ENCODE measurements at regions not wholly inside any gene's neighbourhood (a gene's known extent, or its start where the extent isn't known, plus 50 kb on each side); places are given as distances from the start of the nearest gene placed in this dataset.

GRCh38 chr14:104290756-104291122, 152.4 kb downstream of the KIF26A start:
- Mint-ChIP-seq H3K27ac (no peak overlapping the region), H3K9me3 (ENCODE audit: insufficient read depth) (peaks cover 8% of the 10 kb centered on the region), H3K4me3 (no peak overlapping the region), H3K27me3 (peaks cover 4% of the 10 kb centered on the region), H3K4me1 (no peaks in the 10 kb centered on the region)
- CTCF ChIA-PET = no interaction called here
- no peak overlapping the region for H3K4me2 ChIP-seq (replicated peaks; ENCODE audit: low read depth, low read length, poor library complexity, severe bottlenecking)
- H3K27me3 ChIP-seq (replicated peaks in 1 of 4; ENCODE audit: control extremely low read depth in 1 of 4, control insufficient read depth in 3 of 4, insufficient read depth in 4 of 4, low read length in 3 of 4) = peaks cover 0 to 6% (median 0%) of the 10 kb centered on the region in 4 experiments
- ATAC-seq (ENCODE audit: low read depth) (no peak), DNase-seq (no peak)
- TF ChIP-seq, protein P1, sequence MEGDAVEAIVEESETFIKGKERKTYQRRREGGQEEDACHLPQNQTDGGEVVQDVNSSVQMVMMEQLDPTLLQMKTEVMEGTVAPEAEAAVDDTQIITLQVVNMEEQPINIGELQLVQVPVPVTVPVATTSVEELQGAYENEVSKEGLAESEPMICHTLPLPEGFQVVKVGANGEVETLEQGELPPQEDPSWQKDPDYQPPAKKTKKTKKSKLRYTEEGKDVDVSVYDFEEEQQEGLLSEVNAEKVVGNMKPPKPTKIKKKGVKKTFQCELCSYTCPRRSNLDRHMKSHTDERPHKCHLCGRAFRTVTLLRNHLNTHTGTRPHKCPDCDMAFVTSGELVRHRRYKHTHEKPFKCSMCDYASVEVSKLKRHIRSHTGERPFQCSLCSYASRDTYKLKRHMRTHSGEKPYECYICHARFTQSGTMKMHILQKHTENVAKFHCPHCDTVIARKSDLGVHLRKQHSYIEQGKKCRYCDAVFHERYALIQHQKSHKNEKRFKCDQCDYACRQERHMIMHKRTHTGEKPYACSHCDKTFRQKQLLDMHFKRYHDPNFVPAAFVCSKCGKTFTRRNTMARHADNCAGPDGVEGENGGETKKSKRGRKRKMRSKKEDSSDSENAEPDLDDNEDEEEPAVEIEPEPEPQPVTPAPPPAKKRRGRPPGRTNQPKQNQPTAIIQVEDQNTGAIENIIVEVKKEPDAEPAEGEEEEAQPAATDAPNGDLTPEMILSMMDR (IDR thresholded peaks at IDR 0.05) = no peak
- TF ChIP-seq EZH2 (IDR thresholded peaks at IDR 0.05; ENCODE audit: borderline replicate concordance, insufficient read depth, low read depth, low read length, poor library complexity, severe bottlenecking) = no peak
- intact Hi-C loops (cut with micrococcal nuclease) = no loop called here
- WGBS (ENCODE audit: insufficient coverage) = 90% methylated on average over 9 of the region's 9 CpGs
- H2AFZ ChIP-seq (ENCODE audit: insufficient read depth, low read depth, low read length, poor library complexity, severe bottlenecking) = no peak overlapping the region
- H3K27ac ChIP-seq (ENCODE audit: low read length in 2 of 2) = no peak overlapping the region
- H3K4me1 ChIP-seq (ENCODE audit: control insufficient read depth in 2 of 2, insufficient read depth in 2 of 2, low read length in 2 of 2) = no peaks in the 10 kb centered on the region
- H3K4me3 ChIP-seq (ENCODE audit: control extremely low read depth in 1 of 5, extremely low read depth in 1 of 5, insufficient read depth in 1 of 5, low read depth in 2 of 5, low read length in 4 of 5) = no peak overlapping the region
- no peak overlapping the region for H3K9ac ChIP-seq (ENCODE audit: low read length)
- POLR2A ChIA-PET = no interaction called here
- no peaks in the 10 kb centered on the region for H4K20me1 ChIP-seq (ENCODE audit: control insufficient read depth, insufficient read depth, low read length, poor library complexity, severe bottlenecking)
- no peaks in the 10 kb centered on the region for H3K79me2 ChIP-seq (ENCODE audit: control insufficient read depth, insufficient read depth, low read length)
- H3K36me3 ChIP-seq (replicated peaks in 1 of 2; ENCODE audit: control extremely low read depth in 1 of 2, control insufficient read depth in 1 of 2, extremely low read depth in 1 of 2, insufficient read depth in 2 of 2, low read length in 1 of 2) = no peaks in the 10 kb centered on the region
- H3K9me3 ChIP-seq (ENCODE audit: control extremely low read depth in 1 of 3, control insufficient read depth in 2 of 3, insufficient read depth in 1 of 3, low read length in 2 of 3) = peaks cover 0 to 10% (median 0%) of the 10 kb centered on the region in 3 donors

DNA sequence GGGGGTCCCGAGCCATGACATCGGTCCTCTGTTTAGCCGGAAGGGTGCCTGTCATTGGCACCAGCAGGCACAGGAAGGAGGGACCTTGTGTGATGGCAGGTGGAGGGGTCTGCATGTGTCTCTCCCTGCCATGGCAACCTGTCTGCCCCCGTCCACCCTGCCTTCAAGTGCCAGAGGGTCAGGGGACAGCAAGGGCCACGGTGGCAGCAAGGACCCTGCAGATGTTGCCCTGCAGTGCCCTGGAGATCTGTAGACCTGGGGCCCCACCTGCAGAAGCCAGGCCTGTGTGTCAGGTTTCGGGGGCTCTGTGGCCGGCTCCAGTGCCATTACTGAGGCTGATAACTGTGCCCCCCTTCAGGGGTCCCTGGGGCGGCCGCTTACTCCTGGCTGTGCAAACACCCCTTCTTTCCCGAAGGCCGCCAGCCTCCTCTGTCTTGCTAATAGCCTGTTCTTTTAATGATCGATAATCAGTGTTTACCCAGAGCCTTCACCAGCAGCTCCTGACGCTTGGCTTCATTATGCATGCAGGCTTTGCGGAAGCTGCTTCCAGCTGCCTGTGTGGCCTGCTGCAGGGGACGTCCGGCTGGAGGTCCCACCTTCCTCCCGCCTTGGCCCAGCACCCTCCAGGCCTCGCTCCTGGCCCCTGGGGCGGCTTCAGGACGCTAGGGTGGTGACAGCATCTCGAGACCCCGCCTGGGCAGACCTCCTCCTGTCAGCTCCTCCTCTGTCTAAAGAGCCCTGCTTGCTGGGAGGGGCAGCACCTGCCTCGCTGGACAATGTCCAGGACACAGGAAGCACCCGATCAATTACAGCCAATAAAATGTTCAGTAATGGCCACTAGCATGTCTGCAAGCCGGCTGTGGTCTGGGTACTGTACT, 153.0 kb downstream of the KIF26A start:
- Mint-ChIP-seq H3K4me3 (no peak overlapping the region), H3K27ac (no peak overlapping the region), H3K4me1 (no peaks in the 10 kb centered on the region), H3K27me3 (peaks cover 4% of the 10 kb centered on the region), H3K9me3 (ENCODE audit: insufficient read depth) (peaks cover 8% of the 10 kb centered on the region)
- peaks cover 0 to 6% (median 0%) of the 10 kb centered on the region in 4 experiments for H3K27me3 ChIP-seq (replicated peaks in 1 of 4; ENCODE audit: control extremely low read depth in 1 of 4, control insufficient read depth in 3 of 4, insufficient read depth in 4 of 4, low read length in 3 of 4)
- no peak for TF ChIP-seq EZH2 (IDR thresholded peaks at IDR 0.05; ENCODE audit: borderline replicate concordance, insufficient read depth, low read depth, low read length, poor library complexity, severe bottlenecking)
- TF ChIP-seq, protein P1 (IDR thresholded peaks at IDR 0.05) = no peak
- DNase-seq (no peak), ATAC-seq (ENCODE audit: low read depth) (no peak)
- WGBS (ENCODE audit: insufficient coverage) = 76% methylated on average over 24 of the region's 25 CpGs
- H2AFZ ChIP-seq (ENCODE audit: insufficient read depth, low read depth, low read length, poor library complexity, severe bottlenecking) = no peak overlapping the region
- no peaks in the 10 kb centered on the region for H4K20me1 ChIP-seq (ENCODE audit: control insufficient read depth, insufficient read depth, low read length, poor library complexity, severe bottlenecking)
- ChIA-PET POLR2A (no interaction called here), CTCF (no interaction called here)
- no peak overlapping the region for H3K9ac ChIP-seq (ENCODE audit: low read length)
- peaks cover 0 to 10% (median 0%) of the 10 kb centered on the region in 3 donors for H3K9me3 ChIP-seq (ENCODE audit: control extremely low read depth in 1 of 3, control insufficient read depth in 2 of 3, insufficient read depth in 1 of 3, low read length in 2 of 3)
- H3K4me3 ChIP-seq (ENCODE audit: control extremely low read depth in 1 of 5, extremely low read depth in 1 of 5, insufficient read depth in 1 of 5, low read depth in 2 of 5, low read length in 4 of 5) = no peak overlapping the region
- H3K79me2 ChIP-seq (ENCODE audit: control insufficient read depth, insufficient read depth, low read length) = no peaks in the 10 kb centered on the region
- no peak overlapping the region for H3K27ac ChIP-seq (ENCODE audit: low read length in 2 of 2)
- H3K36me3 ChIP-seq (replicated peaks in 1 of 2; ENCODE audit: control extremely low read depth in 1 of 2, control insufficient read depth in 1 of 2, extremely low read depth in 1 of 2, insufficient read depth in 2 of 2, low read length in 1 of 2) = no peaks in the 10 kb centered on the region
- H3K4me2 ChIP-seq (replicated peaks; ENCODE audit: low read depth, low read length, poor library complexity, severe bottlenecking) = no peak overlapping the region
- no peaks in the 10 kb centered on the region for H3K4me1 ChIP-seq (ENCODE audit: control insufficient read depth in 2 of 2, insufficient read depth in 2 of 2, low read length in 2 of 2)
- intact Hi-C loops (cut with micrococcal nuclease) = no loop called here
